Fibroblast of lung (primary cell): ENCODE measurements at regions not wholly inside any gene's neighbourhood (a gene's known extent, or its start where the extent isn't known, plus 50 kb on each side); places are given as distances from the start of the nearest gene placed in this dataset.

Experiments used
- EZH2 ChIP-seq: IDR thresholded peaks from 2 replicates; pipeline ENCODE4 v1.5.1; 2012; ENCODE audit warnings: low read length, control low read depth, mild to moderate bottlenecking; ENCODE audit errors: missing control alignments
- TF ChIP-seq, protein P1 (sequence below), 2 donors: IDR thresholded peaks in 1 of 2; conservative IDR thresholded peaks in 1 of 2; 1 replicate in 1 of 2; 2 replicates in 1 of 2; pipeline ENCODE4 v1.5.1; 2011 to 2012; ENCODE audit warnings: low read length in 2 of 2, control low read depth in 1 of 2, inconsistent platforms in 1 of 2, low read depth in 1 of 2, mild to moderate bottlenecking in 1 of 2

DNA sequence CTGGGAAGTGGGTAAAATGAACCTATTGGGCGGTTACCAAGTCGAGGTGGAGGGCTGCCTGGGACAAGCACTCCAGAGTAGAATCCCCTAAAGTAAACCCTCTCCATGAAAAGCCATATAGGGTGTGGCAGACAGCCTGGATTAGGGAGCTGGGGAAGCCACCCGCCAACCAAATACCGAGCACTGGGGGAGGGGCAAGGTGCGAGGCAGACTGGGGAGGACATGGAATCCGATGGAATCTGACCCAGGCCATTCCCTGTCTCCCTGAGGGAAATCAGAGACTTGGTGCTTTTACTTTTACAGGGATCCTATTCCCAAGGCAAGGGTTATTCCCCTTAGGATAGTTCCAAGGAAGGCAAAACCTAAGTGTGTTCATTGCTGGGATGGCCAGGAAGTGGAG lies 130.9 kb upstream of the HSD17B12 start:
- TF ChIP-seq, protein P1, sequence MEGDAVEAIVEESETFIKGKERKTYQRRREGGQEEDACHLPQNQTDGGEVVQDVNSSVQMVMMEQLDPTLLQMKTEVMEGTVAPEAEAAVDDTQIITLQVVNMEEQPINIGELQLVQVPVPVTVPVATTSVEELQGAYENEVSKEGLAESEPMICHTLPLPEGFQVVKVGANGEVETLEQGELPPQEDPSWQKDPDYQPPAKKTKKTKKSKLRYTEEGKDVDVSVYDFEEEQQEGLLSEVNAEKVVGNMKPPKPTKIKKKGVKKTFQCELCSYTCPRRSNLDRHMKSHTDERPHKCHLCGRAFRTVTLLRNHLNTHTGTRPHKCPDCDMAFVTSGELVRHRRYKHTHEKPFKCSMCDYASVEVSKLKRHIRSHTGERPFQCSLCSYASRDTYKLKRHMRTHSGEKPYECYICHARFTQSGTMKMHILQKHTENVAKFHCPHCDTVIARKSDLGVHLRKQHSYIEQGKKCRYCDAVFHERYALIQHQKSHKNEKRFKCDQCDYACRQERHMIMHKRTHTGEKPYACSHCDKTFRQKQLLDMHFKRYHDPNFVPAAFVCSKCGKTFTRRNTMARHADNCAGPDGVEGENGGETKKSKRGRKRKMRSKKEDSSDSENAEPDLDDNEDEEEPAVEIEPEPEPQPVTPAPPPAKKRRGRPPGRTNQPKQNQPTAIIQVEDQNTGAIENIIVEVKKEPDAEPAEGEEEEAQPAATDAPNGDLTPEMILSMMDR (conservative IDR thresholded peaks at IDR 0.05 in 1 of 2, IDR thresholded peaks at IDR 0.05 in 1 of 2; ENCODE audit: low read depth in 1 of 2, low read length in 2 of 2): no peak
- no peak for TF ChIP-seq EZH2
